PC-9 (cell line): ENCODE measurements at regions not wholly inside any gene's neighbourhood (a gene's known extent, or its start where the extent isn't known, plus 50 kb on each side); places are given as distances from the start of the nearest gene placed in this dataset.

Experiments
- BruUV-seq: library from RNA; stranded (reverse); fragments of 400-500 nt; replicated peaks from 2 replicates; lab custom pipeline; 2021; lab: Mats Ljungman, UMichigan
- CTCF ChIA-PET: fragments of 300-600 bp; sonication (Branson Sonifier 250); formaldehyde crosslinking; loops from one replicate; lab custom pipeline; 2022; ENCODE audit warnings: antibody characterized with exemption; lab: Charles Lee
- POLR2A ChIA-PET: fragments of 300-600 bp; sonication (Branson Sonifier 250); formaldehyde crosslinking; loops from one replicate; lab custom pipeline; 2022; ENCODE audit warnings: antibody characterized with exemption; ENCODE audit not compliant: unreplicated experiment; lab: Charles Lee
- DNase-seq, 2 experiments: peaks; one replicate each; pipeline versions ENCODE4 v3.0.0 to v3.0.0-alpha.2; 2015 to 2022; ENCODE audit warnings: mixed read lengths in 1 of 2
- H2AFZ ChIP-seq: fragments of 200-600 bp; sonication (generic); 2 replicates; pipeline ENCODE4 v1.8.1; 2017; ENCODE audit warnings: antibody characterized with exemption
- H3F3A ChIP-seq: fragments of 200-600 bp; sonication (generic); 2 replicates; pipeline ENCODE4 v1.8.1; 2017; ENCODE audit warnings: antibody characterized with exemption, mild to moderate bottlenecking, low read depth; ENCODE audit not compliant: insufficient read depth
- H3K27ac ChIP-seq: fragments of 200-600 bp; sonication (generic); 2 replicates; pipeline ENCODE4 v1.6.1; 2016; ENCODE audit warnings: mixed run types
- H3K27me3 ChIP-seq: fragments of 200-600 bp; sonication (generic); 2 replicates; pipeline ENCODE4 v1.6.1; 2016; ENCODE audit warnings: low read depth, mixed run types; ENCODE audit not compliant: insufficient read depth
- H3K36me3 ChIP-seq: fragments of 200-600 bp; sonication (generic); 2 replicates; pipeline ENCODE4 v1.6.1; 2016; ENCODE audit warnings: low read depth, mixed run types
- H3K4me1 ChIP-seq: fragments of 200-600 bp; sonication (generic); replicated peaks from 2 replicates; pipeline ENCODE4 v1.6.1; 2016; ENCODE audit warnings: mixed run types; ENCODE audit not compliant: insufficient read depth
- H3K4me2 ChIP-seq: fragments of 200-600 bp; sonication (generic); 2 replicates; pipeline ENCODE4 v1.6.1; 2017; ENCODE audit warnings: mixed run types
- H3K4me3 ChIP-seq: fragments of 200-600 bp; sonication (generic); 2 replicates; pipeline ENCODE4 v1.6.1; 2016; ENCODE audit warnings: mixed run types
- H3K79me2 ChIP-seq: fragments of 200-600 bp; sonication (generic); 2 replicates; pipeline ENCODE4 v1.6.1; 2017; ENCODE audit warnings: low read depth, mixed run types
- H3K9me2 ChIP-seq: fragments of 200-600 bp; sonication (generic); 2 replicates; pipeline ENCODE4 v1.8.1; 2017; ENCODE audit warnings: mild to moderate bottlenecking; ENCODE audit not compliant: insufficient read depth
- H3K9me3 ChIP-seq: fragments of 200-600 bp; sonication (generic); 2 replicates; pipeline ENCODE4 v1.8.1; 2016; ENCODE audit warnings: low read depth; ENCODE audit not compliant: insufficient read depth
- H4K20me1 ChIP-seq: fragments of 200-600 bp; sonication (generic); 2 replicates; pipeline ENCODE4 v1.8.1; 2017; ENCODE audit not compliant: insufficient read depth
- CTCF ChIP-seq: fragments of 200-600 bp; sonication (generic); conservative IDR thresholded peaks from 2 replicates; pipeline ENCODE4 v1.6.1; 2017; ENCODE audit warnings: mixed run types, antibody characterized with exemption, mild to moderate bottlenecking, moderate library complexity
- EZH2 ChIP-seq: fragments of 200-600 bp; sonication (generic); IDR thresholded peaks from 2 replicates; pipeline ENCODE4 v1.8.0; 2017; ENCODE audit warnings: antibody characterized with exemption, low read depth
- intact Hi-C: fragments of 100-400 bp; cut with micrococcal nuclease; formaldehyde crosslinking; loops from one replicate; pipeline ENCODE4 v1.10.0; 2022; ENCODE audit not compliant: unreplicated experiment

- TF ChIP-seq CTCF (no peak), EZH2 (no peak)
- Histone ChIP-seq H3K79me2 (no peaks in the 10 kb centered on the region), H3F3A (no peaks in the 10 kb centered on the region), H3K9me2 (no peaks in the 10 kb centered on the region), H3K36me3 (no peaks in the 10 kb centered on the region), H2AFZ (no peak overlapping the region), H3K9me3 (no peaks in the 10 kb centered on the region), H3K27ac (no peak overlapping the region), H3K4me1 (no peaks in the 10 kb centered on the region), H3K27me3 (no peaks in the 10 kb centered on the region), H3K4me3 (no peak overlapping the region), H4K20me1 (no peaks in the 10 kb centered on the region), H3K4me2 (no peak overlapping the region)
- POLR2A ChIA-PET, result no interaction called here
- no TSS peak for BruUV-seq
- no peak for DNase-seq
- intact Hi-C loops, result no loop called here
- CTCF ChIA-PET, result no interaction called here
These were observed 280.7 kb upstream of the KLHL4 start for GRCh38 chrX:87236830-87237440.

GRCh38 chrX:87265518-87265917, 252.1 kb upstream of the KLHL4 start:
- H3K79me2 ChIP-seq, result no peaks in the 10 kb centered on the region
- no peaks in the 10 kb centered on the region for H3K27me3 ChIP-seq
- no peak for DNase-seq
- no peak overlapping the region for H3K27ac ChIP-seq
- H3K4me1 ChIP-seq, result no peaks in the 10 kb centered on the region
- no peaks in the 10 kb centered on the region for H3F3A ChIP-seq
- no peaks in the 10 kb centered on the region for H3K36me3 ChIP-seq
- no peaks in the 10 kb centered on the region for H4K20me1 ChIP-seq
- ChIA-PET CTCF (no interaction called here), POLR2A (no interaction called here)
- no TSS peak for BruUV-seq
- TF ChIP-seq CTCF, result no peak
- no peak for TF ChIP-seq EZH2
- intact Hi-C loops, result no loop called here
- no peak overlapping the region for H3K4me3 ChIP-seq
- H3K4me2 ChIP-seq, result no peak overlapping the region
- H3K9me2 ChIP-seq, result no peaks in the 10 kb centered on the region
- H2AFZ ChIP-seq, result no peak overlapping the region
- no peaks in the 10 kb centered on the region for H3K9me3 ChIP-seq

DNA sequence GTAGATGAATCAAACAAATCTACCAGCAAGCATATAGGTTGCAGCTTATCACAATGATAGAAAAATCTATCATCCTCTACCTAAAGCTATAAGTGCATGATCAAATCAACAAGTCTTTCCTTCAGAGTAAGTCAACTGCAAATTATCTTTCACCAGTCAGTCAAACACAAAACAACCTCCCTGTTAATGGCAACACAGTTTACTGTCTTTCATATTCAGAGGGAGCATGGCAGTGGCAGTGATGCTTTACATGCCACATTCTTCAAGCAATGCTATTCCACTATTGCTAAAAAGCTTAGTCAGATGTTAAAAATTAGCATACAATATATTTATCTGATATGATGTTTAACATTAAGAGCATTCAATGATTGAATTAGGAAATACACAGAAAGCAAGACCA, 245.1 kb upstream of the KLHL4 start:
- intact Hi-C loops, result no loop called here
- no peak overlapping the region for H3K4me3 ChIP-seq
- POLR2A ChIA-PET, result no interaction called here
- no peak overlapping the region for H2AFZ ChIP-seq
- no peaks in the 10 kb centered on the region for H3K27me3 ChIP-seq
- BruUV-seq, result no TSS peak
- no peaks in the 10 kb centered on the region for H4K20me1 ChIP-seq
- no peak overlapping the region for H3K4me2 ChIP-seq
- no peak overlapping the region for H3K27ac ChIP-seq
- H3K4me1 ChIP-seq, result no peaks in the 10 kb centered on the region
- H3K79me2 ChIP-seq, result no peaks in the 10 kb centered on the region
- TF ChIP-seq CTCF (no peak), EZH2 (no peak)
- no peak for DNase-seq
- H3F3A ChIP-seq, result no peaks in the 10 kb centered on the region
- no peaks in the 10 kb centered on the region for H3K9me2 ChIP-seq
- CTCF ChIA-PET, result no interaction called here
- H3K9me3 ChIP-seq, result no peaks in the 10 kb centered on the region
- no peaks in the 10 kb centered on the region for H3K36me3 ChIP-seq
